ENCODE measurements at regions not wholly inside any gene's neighbourhood (a gene's known extent, or its start where the extent isn't known, plus 50 kb on each side); places are given as distances from the start of the nearest gene placed in this dataset.
"Not testable (repeated sequence)": the region's sequence is repeated elsewhere in the genome, so short reads cannot be mapped to it uniquely, and the experiment has no call there.

GRCh38 chr6:14396826-14397517, 279.4 kb downstream of the CD83 start:
- no peak for DNase-seq (ENCODE audit: low spot score)

DNA sequence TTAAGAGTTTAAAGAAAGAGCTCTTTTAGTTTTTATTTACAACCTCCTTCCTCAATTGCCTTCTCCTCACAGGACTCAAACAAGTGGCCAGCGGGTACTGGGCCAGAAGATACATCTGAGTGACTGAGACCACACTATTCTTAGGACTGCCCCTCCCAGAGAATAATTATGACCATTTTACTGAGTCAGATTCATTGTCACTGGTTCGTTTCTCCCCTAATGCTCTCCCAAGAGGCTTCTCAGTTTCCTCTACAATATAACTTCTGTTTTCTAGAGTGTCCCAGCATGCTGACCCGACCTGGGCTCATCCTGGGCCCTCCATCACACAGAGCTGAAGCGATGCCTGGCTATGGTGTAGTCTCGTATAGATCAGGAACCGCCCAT, 279.9 kb downstream of the CD83 start:
- no peak for DNase-seq (ENCODE audit: low spot score)

GRCh38 chr6:14398953-14399352, 281.4 kb downstream of the CD83 start:
- no peak for DNase-seq (ENCODE audit: low spot score)

- no peak for DNase-seq (ENCODE audit: low spot score)
Measured at GRCh38 chr6:14399635-14400034, 282.1 kb downstream of the CD83 start.

DNA sequence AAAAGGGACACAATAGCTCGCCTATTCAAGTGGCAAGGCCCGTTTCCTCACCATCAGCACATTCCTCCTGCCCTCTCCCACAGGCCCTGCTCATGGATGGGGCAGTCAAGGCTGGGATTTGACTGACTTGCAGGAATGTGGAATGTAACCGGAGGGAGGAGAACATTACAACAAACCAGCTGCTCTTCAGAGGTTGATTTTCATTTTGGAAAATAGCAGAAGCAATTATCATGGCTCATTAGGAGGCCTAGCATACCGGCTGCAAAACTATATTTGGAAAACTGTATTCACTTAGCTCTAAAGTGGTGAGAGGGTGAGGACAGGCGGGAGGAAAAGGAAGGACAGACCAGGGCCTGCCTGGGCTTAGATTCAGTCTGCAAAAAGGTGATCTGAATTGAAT, 283.7 kb downstream of the CD83 start:
- DNase-seq (ENCODE audit: low spot score) = no peak

- DNase-seq (ENCODE audit: low spot score) = no peak
Measured at GRCh38 chr6:14406614-14407331, 289.2 kb downstream of the CD83 start.

DNA sequence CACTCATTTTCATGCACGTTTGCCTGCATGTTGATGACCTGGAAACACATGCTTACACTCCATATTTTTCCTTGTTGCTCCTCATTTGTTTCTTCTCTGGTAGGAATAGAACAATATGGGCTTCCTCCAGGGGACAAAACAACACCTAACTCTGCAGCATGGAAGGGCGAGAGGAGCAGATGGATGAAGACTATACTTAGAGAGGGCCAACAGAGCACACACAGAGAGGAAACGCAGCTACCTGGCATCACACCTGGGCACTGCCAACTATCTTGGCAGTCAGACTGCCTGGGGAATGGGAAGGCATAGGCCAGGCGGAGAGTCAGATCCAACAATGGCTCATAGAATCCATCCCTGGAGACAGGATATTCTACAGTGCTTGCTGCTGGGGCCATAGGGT, 290.9 kb downstream of the CD83 start:
- DNase-seq (ENCODE audit: low spot score) = no peak

GRCh38 chr6:14412026-14412425, 294.5 kb downstream of the CD83 start:
- DNase-seq (ENCODE audit: low spot score) = no peak

GRCh38 chr6:14415452-14415851, 297.9 kb downstream of the CD83 start:
- DNase-seq (ENCODE audit: low spot score) = no peak

GRCh38 chr6:14417377-14417776, 299.8 kb downstream of the CD83 start:
- DNase-seq (ENCODE audit: low spot score) = no peak

GRCh38 chr6:14419224-14419623, 301.7 kb downstream of the CD83 start:
- DNase-seq (ENCODE audit: low spot score) = not testable (repeated sequence)

- no peak for DNase-seq (ENCODE audit: low spot score)
Measured at GRCh38 chr6:14422061-14422460, 304.5 kb downstream of the CD83 start.

DNA sequence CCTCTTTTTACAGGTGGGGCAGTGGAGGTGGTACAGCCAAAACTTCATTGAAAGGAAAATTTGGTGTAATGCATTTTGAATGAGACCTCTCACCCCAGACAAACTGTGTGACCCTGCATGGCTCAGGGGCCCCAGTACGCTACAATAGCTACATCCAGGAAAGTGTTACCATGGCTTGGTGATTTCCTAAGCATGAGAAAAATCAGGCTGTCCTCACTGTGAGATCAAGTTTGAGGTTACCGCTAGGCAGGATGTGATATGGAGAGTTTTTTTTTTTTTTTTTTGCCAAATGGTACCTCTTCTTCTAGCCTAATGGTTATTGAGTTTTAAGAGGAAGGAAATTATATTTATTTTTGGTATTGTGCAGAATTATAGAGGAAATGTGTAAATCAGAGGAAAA, 305.3 kb downstream of the CD83 start:
- DNase-seq (ENCODE audit: low spot score) = no peak

- no peak for DNase-seq (ENCODE audit: low spot score)
Measured at GRCh38 chr6:14423330-14423729, 305.8 kb downstream of the CD83 start.

DNA sequence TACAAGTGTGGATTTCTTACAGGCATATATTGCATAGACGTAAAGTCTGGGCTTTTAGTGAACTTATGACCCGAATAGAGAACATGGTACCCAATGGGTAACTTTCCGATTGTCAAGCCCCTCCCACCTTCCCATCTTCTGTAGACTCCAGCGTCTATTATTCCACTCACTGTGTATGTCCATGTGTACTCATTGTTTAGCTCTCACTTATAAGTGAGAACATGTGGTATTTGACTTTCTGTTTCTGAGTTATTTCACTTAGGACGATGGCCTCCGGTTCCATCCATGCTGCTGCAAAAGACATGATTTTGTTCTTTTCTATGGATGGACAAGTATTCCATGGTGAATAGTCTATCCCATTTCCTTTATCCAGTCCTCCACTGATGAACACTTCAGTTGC, 306.4 kb downstream of the CD83 start:
- no peak for DNase-seq (ENCODE audit: low spot score)

GRCh38 chr6:14425805-14426204, 308.2 kb downstream of the CD83 start:
- DNase-seq (ENCODE audit: low spot score) = no peak

DNA sequence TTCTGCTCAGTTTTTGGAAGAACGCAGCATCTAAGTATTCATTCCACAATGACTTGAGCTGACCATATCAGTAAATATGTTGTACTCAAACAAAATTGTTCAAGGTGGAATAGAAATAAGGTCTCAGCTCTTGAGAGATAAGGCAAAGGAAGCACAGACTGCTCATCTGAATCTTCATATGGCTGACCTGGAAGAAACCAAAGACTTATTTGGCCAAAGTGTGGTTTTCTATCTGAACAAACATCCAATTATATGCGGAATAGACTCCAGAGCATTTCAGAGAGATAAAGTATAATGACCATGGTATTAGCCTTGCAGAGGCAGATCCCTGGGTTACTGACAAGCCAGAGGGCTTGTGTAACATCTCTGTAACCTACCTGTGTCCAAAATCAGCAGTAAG, 308.7 kb downstream of the CD83 start:
- DNase-seq (ENCODE audit: low spot score) = no peak

GRCh38 chr6:14428269-14428668, 310.7 kb downstream of the CD83 start:
- no peak for DNase-seq (ENCODE audit: low spot score)

DNA sequence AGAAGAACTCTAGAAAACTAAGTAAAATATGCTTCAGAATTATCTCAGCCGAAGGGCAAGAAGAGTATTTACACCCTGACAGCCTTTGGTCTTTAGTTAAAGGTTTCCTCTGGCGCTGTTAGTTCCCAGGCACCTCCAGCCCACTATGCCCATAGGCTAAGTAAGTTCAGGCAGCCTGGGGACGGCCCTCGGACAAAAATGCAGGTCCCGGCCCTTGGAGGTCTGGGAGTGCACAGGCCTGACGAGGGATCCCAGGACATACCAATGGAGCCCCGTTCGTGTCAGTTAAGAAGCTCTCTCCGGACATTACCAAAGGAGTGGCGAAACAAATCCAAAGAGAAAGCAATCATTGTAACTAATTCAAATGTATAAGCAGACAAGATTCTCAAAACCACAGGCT, 311.8 kb downstream of the CD83 start:
- no peak for DNase-seq (ENCODE audit: low spot score)

DNA sequence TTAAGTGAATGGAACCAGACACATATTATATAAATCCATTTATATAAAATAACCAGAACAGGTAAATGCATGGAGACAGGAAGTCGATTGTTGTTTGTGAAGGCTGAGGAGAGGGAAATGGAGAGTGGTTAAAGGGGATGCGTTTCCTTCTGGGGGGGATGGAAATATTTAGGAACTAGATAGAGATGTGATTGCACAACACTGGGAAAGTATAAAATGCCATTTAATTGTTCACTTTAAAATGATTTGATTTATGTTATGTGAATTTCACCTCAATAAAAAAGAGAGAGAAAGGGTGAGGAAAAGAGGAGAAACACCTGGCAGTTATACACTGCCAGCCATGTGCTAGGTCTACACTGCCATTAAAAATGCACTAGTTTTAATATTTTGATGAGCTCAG, 312.6 kb downstream of the CD83 start:
- DNase-seq (ENCODE audit: low spot score) = no peak

DNA sequence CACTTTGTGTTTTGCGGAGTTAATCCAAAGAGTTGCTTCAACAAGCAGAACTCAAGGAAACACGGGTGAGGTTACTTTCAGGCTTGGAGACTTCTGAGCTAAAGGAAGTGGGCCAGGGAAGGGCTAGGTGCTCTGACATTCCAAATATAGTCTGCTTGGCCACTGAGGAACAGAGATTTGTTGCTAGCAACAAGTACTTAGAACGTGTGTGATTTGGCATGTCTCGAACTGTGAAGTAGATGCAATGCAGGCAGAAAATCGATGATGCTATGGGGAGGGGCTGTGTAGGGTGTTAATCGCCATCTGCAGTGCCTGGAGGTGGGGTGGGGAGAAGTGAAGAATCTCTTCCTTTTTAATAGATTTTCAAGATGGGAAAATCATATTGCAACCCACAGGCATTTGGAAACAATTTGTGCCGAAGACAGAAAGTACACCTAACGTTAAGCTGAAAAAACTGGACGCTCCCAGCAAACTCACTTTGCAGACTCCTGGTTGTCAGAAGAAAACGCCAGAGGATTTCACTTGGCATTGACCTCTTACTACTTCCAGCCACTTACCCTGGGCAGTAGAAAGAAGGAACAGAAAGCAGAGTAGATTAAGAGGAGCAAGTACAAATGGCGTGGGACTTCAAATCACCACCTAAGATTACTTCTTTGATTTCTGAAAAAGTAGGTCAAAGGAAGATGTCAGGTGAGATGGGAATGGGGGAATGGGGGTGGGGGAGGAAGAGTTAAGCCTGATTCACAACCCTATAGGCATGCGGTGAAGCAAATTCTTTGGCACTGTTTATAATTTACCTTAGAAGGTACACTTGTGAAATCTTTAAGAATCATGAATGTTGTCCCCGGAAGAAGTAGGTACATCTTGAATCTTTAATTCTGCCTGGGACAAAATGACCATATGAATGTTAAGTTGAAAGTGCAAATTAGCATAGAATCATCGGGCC, 314.1 kb downstream of the CD83 start:
- no peak for DNase-seq (ENCODE audit: low spot score)

- DNase-seq (ENCODE audit: low spot score) = no peak
Measured at GRCh38 chr6:14434916-14435690, 317.5 kb downstream of the CD83 start.
